K562 (cell line): ENCODE measurements at regions not wholly inside any gene's neighbourhood (a gene's known extent, or its start where the extent isn't known, plus 50 kb on each side); places are given as distances from the start of the nearest gene placed in this dataset.

Experiments used
- BACH1 ChIP-seq: fragments of 200-800 bp; sonication (Bioruptor generic); IDR thresholded peaks from 2 replicates; pipeline ENCODE4 v1.6.1; 2016; ENCODE audit warnings: missing genetic modification characterization, missing compliant biosample characterization
- CBFA2T3 ChIP-seq: fragments of 450-650 bp; IDR thresholded peaks from 2 replicates; pipeline ENCODE4 v1.6.1; 2017
- CBFB ChIP-seq: sonication (generic); formaldehyde crosslinking; IDR thresholded peaks from 2 replicates; pipeline ENCODE4 v1.4.0; 2020; ENCODE audit warnings: mild to moderate bottlenecking, missing genetic modification reagents
- ESRRA ChIP-seq: fragments of 450-650 bp; IDR thresholded peaks from 2 replicates; pipeline ENCODE4 v1.6.1; 2014; ENCODE audit warnings: low read depth, mild to moderate bottlenecking, moderate library complexity, borderline replicate concordance
- IRF9 ChIP-seq: fragments of 450-650 bp; IDR thresholded peaks from 2 replicates; pipeline ENCODE4 v1.6.1; 2016; ENCODE audit warnings: missing biosample characterization, missing genetic modification characterization
- RFX5 ChIP-seq: IDR thresholded peaks from 2 replicates; pipeline ENCODE4 v1.6.1; 2011; ENCODE audit warnings: low read depth, mild to moderate bottlenecking, improper control_type of control experiment, low read length
- SMARCB1 ChIP-seq: IDR thresholded peaks from 2 replicates; pipeline ENCODE4 v1.6.1; 2011; ENCODE audit warnings: improper control_type of control experiment, low read depth; ENCODE audit not compliant: insufficient read length
- SPI1 ChIP-seq: IDR thresholded peaks from 2 replicates; pipeline ENCODE4 v1.6.1; 2011; ENCODE audit warnings: low read depth, low read length, control low read depth, borderline replicate concordance
- TARDBP ChIP-seq: fragments of 450-650 bp; IDR thresholded peaks from 2 replicates; pipeline ENCODE4 v1.6.1; 2016
- TF ChIP-seq, protein P1 (sequence below), 3 experiments: IDR thresholded peaks in 2 of 3; conservative IDR thresholded peaks in 1 of 3; 2 replicates each; pipeline ENCODE4 v1.5.1; 2011 to 2012; ENCODE audit warnings: low read length in 3 of 3, mild to moderate bottlenecking in 3 of 3, control low read depth in 2 of 3, improper control_type of control experiment in 1 of 3, inconsistent platforms in 1 of 3, low read depth in 1 of 3, mixed read lengths in 1 of 3, moderate library complexity in 1 of 3; ENCODE audit not compliant: insufficient read depth in 2 of 3

GRCh38 chr3:144052275-144052674 is 80.7 kb downstream of the DIPK2A start:
- no peak for TF ChIP-seq SMARCB1
- TF ChIP-seq BACH1 = no peak
- TF ChIP-seq SPI1 = no peak
- TF ChIP-seq RFX5 = no peak
- TF ChIP-seq, protein P1, sequence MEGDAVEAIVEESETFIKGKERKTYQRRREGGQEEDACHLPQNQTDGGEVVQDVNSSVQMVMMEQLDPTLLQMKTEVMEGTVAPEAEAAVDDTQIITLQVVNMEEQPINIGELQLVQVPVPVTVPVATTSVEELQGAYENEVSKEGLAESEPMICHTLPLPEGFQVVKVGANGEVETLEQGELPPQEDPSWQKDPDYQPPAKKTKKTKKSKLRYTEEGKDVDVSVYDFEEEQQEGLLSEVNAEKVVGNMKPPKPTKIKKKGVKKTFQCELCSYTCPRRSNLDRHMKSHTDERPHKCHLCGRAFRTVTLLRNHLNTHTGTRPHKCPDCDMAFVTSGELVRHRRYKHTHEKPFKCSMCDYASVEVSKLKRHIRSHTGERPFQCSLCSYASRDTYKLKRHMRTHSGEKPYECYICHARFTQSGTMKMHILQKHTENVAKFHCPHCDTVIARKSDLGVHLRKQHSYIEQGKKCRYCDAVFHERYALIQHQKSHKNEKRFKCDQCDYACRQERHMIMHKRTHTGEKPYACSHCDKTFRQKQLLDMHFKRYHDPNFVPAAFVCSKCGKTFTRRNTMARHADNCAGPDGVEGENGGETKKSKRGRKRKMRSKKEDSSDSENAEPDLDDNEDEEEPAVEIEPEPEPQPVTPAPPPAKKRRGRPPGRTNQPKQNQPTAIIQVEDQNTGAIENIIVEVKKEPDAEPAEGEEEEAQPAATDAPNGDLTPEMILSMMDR (IDR thresholded peaks at IDR 0.05 in 2 of 3, conservative IDR thresholded peaks at IDR 0.05 in 1 of 3; ENCODE audit: insufficient read depth in 2 of 3, low read depth in 1 of 3, low read length in 3 of 3) = no peak
- no peak for TF ChIP-seq ESRRA
- TF ChIP-seq TARDBP = no peak
- TF ChIP-seq CBFA2T3 = no peak
- no peak for TF ChIP-seq CBFB (CRISPR knock-in tag)
- no peak for TF ChIP-seq IRF9 (tag)
